ENCODE measurements at regions not wholly inside any gene's neighbourhood (a gene's known extent, or its start where the extent isn't known, plus 50 kb on each side); places are given as distances from the start of the nearest gene placed in this dataset.

DNA sequence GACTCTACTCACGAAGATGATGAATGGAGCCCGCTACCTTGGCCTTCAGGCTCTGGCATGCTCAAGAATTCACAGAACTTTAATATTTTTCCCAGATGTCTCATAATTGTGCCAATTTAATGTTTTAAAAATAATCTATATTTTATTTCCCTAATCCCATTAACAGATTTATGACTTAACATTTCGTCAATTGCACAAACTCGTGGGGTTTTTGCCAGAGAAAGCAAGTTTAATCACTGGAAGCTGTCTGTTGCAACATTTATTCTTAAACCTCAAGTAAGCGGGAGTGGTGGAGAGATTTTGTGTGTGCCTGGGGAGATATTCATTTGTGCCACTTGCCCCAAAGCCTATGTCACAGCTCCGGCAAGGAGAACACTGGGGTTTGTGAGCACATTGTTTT, 117.9 kb downstream of the TEX36 start:
- no peak for DNase-seq
- no peak overlapping the region for H3K4me3 ChIP-seq
- H3K27ac ChIP-seq = no peak overlapping the region
- WGBS, 2 donors (ENCODE audit: low coverage in 1 of 2) = 73 to 84% methylated on average over 3 to 6 of the region's 6 CpGs
- intact Hi-C loops (cut with DNase I; ENCODE audit: low total_unique reads) = no loop called here
- TF ChIP-seq POLR2AphosphoS5 (IDR thresholded peaks at IDR 0.05) = no peak
- TF ChIP-seq EP300 (IDR thresholded peaks at IDR 0.05; ENCODE audit: low read depth) = no peak
- no peak for TF ChIP-seq CTCF (IDR thresholded peaks at IDR 0.05)
- peaks cover 0 to 5% (median 0%) of the 10 kb centered on the region in 4 donors for H3K4me1 ChIP-seq
- no peaks in the 10 kb centered on the region for H3K27me3 ChIP-seq
- no peaks in the 10 kb centered on the region for H3K36me3 ChIP-seq
- no peaks in the 10 kb centered on the region for H3K9me3 ChIP-seq
- in situ Hi-C loops (cut with MboI; ENCODE audit: low pct_ligation_motif_present in 1 of 4, low pct_unique_long_range_greater_than_20kb in 1 of 4, low sequenced_read_pairs in 3 of 4) = no loop called here

DNA sequence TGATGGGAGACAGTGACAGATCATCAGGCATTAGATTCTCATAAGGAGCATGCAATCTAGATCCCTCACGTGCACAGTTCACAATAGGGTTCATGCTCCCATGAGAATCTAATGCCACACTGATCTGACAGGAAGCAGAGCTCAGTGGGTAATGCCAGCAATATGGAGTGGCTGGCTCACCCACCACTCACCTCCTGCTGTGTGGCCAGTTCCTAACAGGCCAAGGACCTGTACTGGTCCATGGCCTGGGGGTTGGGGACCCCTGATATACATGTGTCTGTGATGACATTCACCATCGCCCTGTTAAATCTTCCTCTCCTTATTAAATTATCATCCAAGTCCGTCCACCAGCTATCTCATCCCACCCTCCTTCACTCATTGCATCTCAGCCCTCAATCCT, 118.4 kb downstream of the TEX36 start:
- Histone ChIP-seq H3K4me1 (peaks cover 0 to 5% (median 0%) of the 10 kb centered on the region in 4 donors), H3K27me3 (no peaks in the 10 kb centered on the region), H3K36me3 (no peaks in the 10 kb centered on the region), H3K4me3 (no peak overlapping the region), H3K9me3 (no peaks in the 10 kb centered on the region), H3K27ac (no peak overlapping the region)
- in situ Hi-C loops (cut with MboI; ENCODE audit: low pct_ligation_motif_present in 1 of 4, low pct_unique_long_range_greater_than_20kb in 1 of 4, low sequenced_read_pairs in 3 of 4) = no loop called here
- no peak for TF ChIP-seq EP300 (IDR thresholded peaks at IDR 0.05; ENCODE audit: low read depth)
- WGBS, 2 donors (ENCODE audit: low coverage in 1 of 2) = 85 to 92% methylated on average over 2 to 3 of the region's 3 CpGs
- intact Hi-C loops (cut with DNase I; ENCODE audit: low total_unique reads) = no loop called here
- no peak for DNase-seq

DNA sequence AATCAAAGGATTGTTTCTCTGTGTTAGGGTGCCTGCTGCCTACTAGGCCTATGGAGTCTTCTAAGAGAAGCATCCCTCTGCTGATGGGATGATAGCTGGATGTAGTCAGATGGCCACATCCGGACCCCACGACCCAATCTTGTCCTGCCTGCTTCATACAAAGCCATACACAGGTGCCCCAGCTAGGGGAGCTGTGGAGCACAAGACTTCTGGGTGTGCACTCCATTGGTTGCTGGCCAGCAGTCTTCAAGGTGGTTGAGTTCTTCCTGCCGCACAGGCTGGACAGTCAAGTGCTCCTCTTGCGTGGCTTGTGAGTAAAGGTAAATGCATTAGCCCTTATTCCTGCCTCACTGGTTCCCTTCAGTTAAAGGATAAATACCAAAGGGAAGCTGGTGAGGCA, 120.2 kb downstream of the TEX36 start:
- peaks cover 0 to 5% (median 2%) of the 10 kb centered on the region in 4 donors for H3K4me1 ChIP-seq
- in situ Hi-C loops (cut with MboI; ENCODE audit: low pct_ligation_motif_present in 1 of 4, low pct_unique_long_range_greater_than_20kb in 1 of 4, low sequenced_read_pairs in 3 of 4) = no loop called here
- intact Hi-C loops (cut with DNase I; ENCODE audit: low total_unique reads) = no loop called here

DNA sequence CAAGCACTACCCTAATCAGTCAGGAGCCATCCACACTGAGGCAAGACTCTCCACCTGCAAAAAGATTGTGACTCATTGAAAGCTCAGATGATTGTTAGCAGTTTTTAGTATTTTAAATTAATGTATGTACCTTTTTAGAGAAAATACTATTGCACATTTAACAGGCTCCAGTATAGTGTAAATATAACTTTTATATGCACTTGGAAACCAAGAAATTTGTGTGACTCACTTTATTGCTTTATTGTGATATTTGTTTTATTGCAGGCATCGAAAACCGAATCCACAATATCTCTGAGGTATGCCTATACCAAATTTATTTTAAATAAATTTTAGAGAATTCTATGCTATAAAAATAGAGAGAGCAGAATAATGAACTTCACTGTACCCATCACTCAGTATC, 122.0 kb downstream of the TEX36 start:
- in situ Hi-C loops (cut with MboI; ENCODE audit: low pct_ligation_motif_present in 1 of 4, low pct_unique_long_range_greater_than_20kb in 1 of 4, low sequenced_read_pairs in 3 of 4) (no loop called here), intact Hi-C loops (cut with DNase I; ENCODE audit: low total_unique reads) (no loop called here)
- Histone ChIP-seq H3K4me3 (no peak overlapping the region), H3K4me1 (peaks cover 0 to 5% (median 2%) of the 10 kb centered on the region in 4 donors), H3K27me3 (no peaks in the 10 kb centered on the region), H3K9me3 (no peaks in the 10 kb centered on the region), H3K27ac (no peak overlapping the region), H3K36me3 (no peaks in the 10 kb centered on the region)
- 58 to 70% methylated on average over 2 of the region's 2 CpGs for WGBS, 2 donors (ENCODE audit: low coverage in 1 of 2)
- DNase-seq = no peak
- TF ChIP-seq EP300 (IDR thresholded peaks at IDR 0.05; ENCODE audit: low read depth) = no peak
- no peak for TF ChIP-seq POLR2AphosphoS5 (IDR thresholded peaks at IDR 0.05)
- TF ChIP-seq CTCF (IDR thresholded peaks at IDR 0.05) = no peak
- no peak for TF ChIP-seq POLR2A (IDR thresholded peaks at IDR 0.05)

More for the DNA sequence above, 120.2 kb downstream of the TEX36 start:
- 56 to 83% methylated on average over 2 to 4 of the region's 4 CpGs for WGBS, 2 donors (ENCODE audit: low coverage in 1 of 2)
- DNase-seq = no peak
- Histone ChIP-seq H3K9me3 (no peaks in the 10 kb centered on the region), H3K4me3 (no peak overlapping the region), H3K27me3 (no peaks in the 10 kb centered on the region), H3K36me3 (no peaks in the 10 kb centered on the region), H3K27ac (no peak overlapping the region)
- TF ChIP-seq POLR2AphosphoS5 (IDR thresholded peaks at IDR 0.05) (no peak), POLR2A (IDR thresholded peaks at IDR 0.05) (no peak), EP300 (IDR thresholded peaks at IDR 0.05; ENCODE audit: low read depth) (no peak), CTCF (IDR thresholded peaks at IDR 0.05) (no peak)

DNA sequence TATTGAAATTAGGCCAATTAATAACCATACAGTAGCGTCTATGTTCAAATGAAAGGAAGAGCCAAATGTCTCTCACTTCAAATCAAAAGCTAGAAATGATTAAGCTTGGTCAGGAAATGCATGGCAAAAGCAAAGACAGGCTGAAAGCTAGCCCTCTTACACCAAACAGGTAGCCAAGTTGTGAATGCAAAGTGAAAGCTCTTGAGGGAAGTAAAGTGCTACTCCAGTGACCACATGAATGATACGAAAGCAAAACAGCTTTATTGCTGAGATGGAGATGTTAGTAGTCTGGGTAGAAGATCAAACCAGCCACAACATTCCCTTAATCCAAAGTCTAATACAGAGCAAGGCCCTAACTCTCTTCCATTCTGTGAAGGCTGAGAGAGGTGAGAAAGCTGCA, 123.8 kb downstream of the TEX36 start:
- in situ Hi-C loops (cut with MboI; ENCODE audit: low pct_ligation_motif_present in 1 of 4, low pct_unique_long_range_greater_than_20kb in 1 of 4, low sequenced_read_pairs in 3 of 4) = no loop called here
- Histone ChIP-seq H3K27me3 (no peaks in the 10 kb centered on the region), H3K4me3 (no peak overlapping the region), H3K9me3 (no peaks in the 10 kb centered on the region), H3K4me1 (peaks cover 0 to 5% (median 2%) of the 10 kb centered on the region in 4 donors), H3K36me3 (no peaks in the 10 kb centered on the region), H3K27ac (no peak overlapping the region)
- DNase-seq = no peak
- 20 to 47% methylated on average over 1 to 2 of the region's 2 CpGs for WGBS, 2 donors (ENCODE audit: low coverage in 1 of 2)
- TF ChIP-seq POLR2AphosphoS5 (IDR thresholded peaks at IDR 0.05) = no peak
- no peak for TF ChIP-seq POLR2A (IDR thresholded peaks at IDR 0.05)
- TF ChIP-seq CTCF (IDR thresholded peaks at IDR 0.05) = no peak
- TF ChIP-seq EP300 (IDR thresholded peaks at IDR 0.05; ENCODE audit: low read depth) = no peak
- intact Hi-C loops (cut with DNase I; ENCODE audit: low total_unique reads) = no loop called here
